ENCODE measurements at regions not wholly inside any gene's neighbourhood (a gene's known extent, or its start where the extent isn't known, plus 50 kb on each side); places are given as distances from the start of the nearest gene placed in this dataset.
"Not testable (repeated sequence)": the region's sequence is repeated elsewhere in the genome, so short reads cannot be mapped to it uniquely, and the experiment has no call there.

- DNase-seq: not testable (repeated sequence)
Measured at GRCh38 chr6:16039892-16040627, 88.8 kb upstream of the MYLIP start.

DNA sequence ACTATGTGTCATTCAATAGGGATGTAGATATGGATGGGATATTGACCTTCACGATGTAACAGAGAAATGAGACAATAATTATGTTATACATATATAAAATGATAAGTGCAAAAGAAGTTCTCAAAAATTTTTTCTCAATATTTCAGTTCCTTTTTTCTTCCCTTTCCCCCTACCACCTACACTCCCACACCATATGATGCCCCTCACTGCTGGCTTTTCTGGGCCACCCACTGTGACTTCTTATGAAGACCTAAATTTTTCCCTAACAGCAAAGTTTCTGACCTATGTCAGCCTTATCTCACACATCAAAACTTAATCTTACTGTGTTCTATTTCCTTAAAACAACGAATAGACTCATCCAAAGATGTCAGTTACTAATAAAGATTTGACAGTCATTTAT, 89.9 kb upstream of the MYLIP start:
- no peak for DNase-seq

DNA sequence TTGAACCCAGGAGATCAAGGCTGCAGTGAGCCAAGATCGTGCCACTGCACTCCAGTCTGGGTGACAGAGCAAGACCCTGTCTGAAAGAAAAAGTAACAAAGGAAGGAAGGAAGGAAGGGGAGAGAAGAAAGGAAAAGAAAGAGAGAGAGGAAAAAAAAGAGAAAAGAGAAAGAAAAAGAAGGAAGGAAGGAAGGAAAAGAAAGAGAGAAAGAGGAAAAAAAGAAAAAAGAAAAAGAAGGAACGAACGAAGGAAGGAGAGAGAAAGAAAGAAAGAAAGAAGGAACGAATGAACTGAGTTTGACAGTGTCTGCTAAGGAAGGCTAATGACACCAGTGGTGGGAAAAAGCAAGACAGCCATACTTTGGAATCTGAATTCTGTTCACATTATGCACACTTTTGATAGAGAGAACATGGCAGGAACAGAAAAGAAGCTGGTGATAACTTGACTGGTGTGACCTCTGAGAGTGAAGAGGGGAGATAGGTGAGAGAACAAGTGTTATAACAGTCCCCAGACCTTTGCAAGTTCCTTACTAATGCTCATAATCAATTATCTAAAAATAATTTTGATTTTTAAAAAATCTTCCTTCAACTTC, 93.3 kb upstream of the MYLIP start:
- no peak for DNase-seq

GRCh38 chr6:16033214-16033613, 95.7 kb upstream of the MYLIP start:
- no peak for DNase-seq

DNA sequence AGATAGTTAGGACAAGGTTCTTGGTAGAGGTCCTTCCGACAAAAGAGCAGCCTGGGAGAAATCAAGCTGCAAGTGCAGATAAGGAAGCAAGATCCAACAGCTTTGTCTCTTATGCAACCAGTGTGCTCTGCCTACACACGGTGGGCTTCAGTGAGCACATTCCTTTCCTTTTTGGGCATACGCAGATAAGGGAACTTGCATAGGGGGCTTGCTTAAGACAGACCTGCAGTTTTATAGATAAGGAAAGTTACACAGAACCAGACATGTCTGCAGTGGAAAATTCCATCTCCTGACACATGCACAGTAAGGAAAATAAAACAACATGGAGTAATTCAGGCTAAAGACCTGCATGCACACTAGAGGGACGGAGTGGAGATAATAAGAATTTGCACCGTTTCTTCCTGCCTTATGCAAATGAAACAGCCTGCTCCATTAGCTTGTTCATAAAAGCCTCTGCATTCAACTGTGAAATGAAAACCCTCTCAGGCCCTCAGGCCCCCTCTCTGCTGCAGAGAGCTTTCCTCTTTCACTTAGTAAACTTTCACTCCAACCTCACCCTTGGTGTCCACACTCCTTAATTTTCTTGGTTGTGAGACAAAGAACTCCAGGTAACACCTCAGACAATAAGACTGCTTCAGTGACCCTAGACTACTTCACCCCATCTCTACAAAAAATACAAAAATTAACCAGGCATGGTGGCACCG, 97.5 kb upstream of the MYLIP start:
- DNase-seq: no peak

DNA sequence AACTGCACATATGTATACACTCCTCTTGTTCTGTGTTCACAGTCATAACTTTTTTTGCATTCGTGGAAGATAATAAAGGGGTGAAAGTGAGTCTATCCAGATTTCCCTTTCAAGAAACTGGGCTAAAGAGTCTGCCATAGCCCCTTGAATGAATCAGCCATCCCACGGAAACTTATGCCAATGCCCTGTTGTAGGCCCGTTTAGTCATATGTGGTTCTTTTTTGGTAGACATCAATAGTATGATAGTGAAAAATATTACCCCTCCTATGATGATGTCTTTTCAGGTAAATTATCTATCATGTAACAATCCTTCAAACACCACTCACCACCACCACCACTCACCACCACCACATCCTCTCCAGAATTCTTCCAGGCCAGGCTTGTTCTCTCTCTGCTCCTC, 99.9 kb upstream of the MYLIP start:
- DNase-seq: no peak

- no peak for DNase-seq
Measured at GRCh38 chr6:16020259-16020658, 108.6 kb upstream of the MYLIP start.

- no peak for DNase-seq
Measured at GRCh38 chr6:16019462-16019861, 109.4 kb upstream of the MYLIP start.

GRCh38 chr6:16018626-16019025, 110.3 kb upstream of the MYLIP start:
- DNase-seq: no peak

GRCh38 chr6:16014325-16014724, 114.6 kb upstream of the MYLIP start:
- DNase-seq: not testable (repeated sequence)

DNA sequence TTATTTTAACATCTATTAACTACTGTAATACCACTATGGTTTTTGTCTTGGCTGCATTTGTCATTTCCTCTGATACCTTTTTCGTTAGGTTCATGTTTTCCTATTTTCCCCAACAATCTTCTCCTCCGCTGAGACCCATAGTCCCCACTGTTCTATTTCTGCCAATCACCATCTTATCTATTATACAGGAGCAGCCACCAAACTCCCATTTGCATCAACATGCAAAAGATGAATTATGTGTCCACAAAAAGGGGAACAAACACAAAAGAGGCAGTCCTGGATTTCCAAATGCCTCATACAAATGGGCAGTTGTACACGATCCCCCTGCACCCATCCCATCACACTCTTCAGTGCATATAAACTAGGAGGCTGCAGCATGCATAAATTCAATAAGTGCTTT, 121.7 kb upstream of the MYLIP start:
- no peak for DNase-seq

- no peak for DNase-seq
Measured at GRCh38 chr6:16006681-16007080, 122.2 kb upstream of the MYLIP start.

- no peak for DNase-seq
Measured at GRCh38 chr6:16004934-16005679, 123.8 kb upstream of the MYLIP start.

- no peak for DNase-seq
Measured at GRCh38 chr6:16003197-16003491, 125.7 kb upstream of the MYLIP start.

GRCh38 chr6:16002332-16003196, 126.3 kb upstream of the MYLIP start:
- no peak for DNase-seq

DNA sequence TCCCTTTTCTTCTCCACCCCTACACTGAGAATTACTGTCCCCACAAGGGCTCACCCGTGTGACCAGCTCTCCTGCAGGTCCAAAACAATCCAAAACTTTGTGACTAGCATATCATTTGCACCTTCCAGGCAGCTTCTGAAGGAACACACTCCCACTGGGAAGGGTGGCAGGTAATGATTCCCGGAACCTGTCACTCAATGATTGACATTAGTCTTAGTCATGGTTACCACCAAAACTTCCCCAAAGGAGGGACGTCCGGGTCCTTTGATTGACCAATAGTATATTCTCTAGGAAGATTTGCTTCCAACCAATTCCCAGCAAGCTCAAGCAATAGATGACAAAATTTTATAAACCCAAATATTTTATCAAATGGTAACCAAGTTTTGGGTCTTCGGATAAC, 127.7 kb upstream of the MYLIP start:
- no peak for DNase-seq

GRCh38 chr6:15999201-15999600, 129.7 kb upstream of the MYLIP start:
- DNase-seq: no peak

DNA sequence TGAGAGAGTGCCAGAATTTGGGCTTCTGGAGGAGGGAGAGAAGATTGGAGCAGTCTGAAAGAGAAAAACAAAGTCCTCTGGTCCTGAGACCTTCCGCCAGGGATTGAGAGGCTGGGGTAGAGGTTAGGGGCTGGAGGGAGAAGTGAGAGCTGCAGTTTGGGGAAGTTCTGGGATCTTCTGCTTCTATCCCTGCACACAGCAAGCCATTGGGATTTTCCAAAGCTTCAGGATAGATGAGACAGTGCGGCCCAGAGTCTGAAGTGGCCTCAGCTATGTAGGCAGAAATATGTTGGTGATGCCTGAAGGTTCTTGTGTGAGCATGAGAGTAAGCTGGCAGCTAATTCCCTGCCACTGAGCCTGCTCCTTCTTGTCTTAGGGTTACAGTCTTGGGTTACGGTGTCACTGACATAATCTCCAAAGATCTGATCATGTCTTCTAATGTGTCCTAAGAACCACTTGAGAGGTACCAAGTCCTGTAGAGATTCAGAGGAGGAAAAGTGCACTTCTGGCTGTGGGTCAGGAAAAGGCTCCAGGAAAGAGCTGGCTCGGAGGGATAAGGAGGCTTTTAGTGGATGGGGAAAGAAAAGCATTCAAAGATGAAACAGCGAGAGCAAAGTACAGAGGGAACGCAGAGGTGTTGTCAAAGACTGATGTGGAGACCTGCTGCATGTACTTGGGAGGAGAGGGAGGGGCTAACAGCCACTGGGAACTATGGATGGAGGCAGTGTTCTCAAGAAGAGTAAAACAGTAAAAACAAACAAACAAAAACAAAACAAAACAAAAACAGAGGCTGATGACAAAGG, 131.1 kb upstream of the MYLIP start:
- no peak for DNase-seq

DNA sequence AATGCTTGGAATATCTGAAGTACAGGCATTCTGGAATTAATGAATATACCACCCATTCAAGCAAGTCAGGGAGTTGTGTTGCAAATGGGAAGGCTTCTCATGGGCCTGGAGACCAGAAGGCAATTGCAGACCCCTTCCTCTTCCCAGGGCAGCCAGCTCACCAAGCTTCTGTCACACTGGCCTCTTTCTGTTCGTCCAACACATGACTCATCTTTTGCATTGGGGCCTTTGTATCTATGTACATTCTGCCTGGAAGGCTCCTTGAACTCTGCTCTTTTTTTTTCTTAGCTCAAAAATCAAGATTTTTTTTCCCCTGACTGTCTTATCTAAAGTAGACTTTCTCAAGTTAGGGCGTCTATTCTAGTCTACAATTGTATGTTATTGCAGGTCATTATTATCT, 132.9 kb upstream of the MYLIP start:
- DNase-seq: no peak

- no peak for DNase-seq
Measured at GRCh38 chr6:15995493-15995892, 133.4 kb upstream of the MYLIP start.

- no peak for DNase-seq
Measured at GRCh38 chr6:15994814-15995459, 133.9 kb upstream of the MYLIP start.
